H1 (cell line): ENCODE measurements at regions not wholly inside any gene's neighbourhood (a gene's known extent, or its start where the extent isn't known, plus 50 kb on each side); places are given as distances from the start of the nearest gene placed in this dataset.

ENCODE experiments used
- CTCF ChIA-PET: fragments of 300-600 bp; sonication (Branson Sonifier 250); formaldehyde crosslinking; loops from one replicate; lab custom pipeline; 2021; ENCODE audit not compliant: partially characterized antibody; lab: Charles Lee
- POLR2A ChIA-PET: fragments of 300-600 bp; sonication (Branson Sonifier 250); formaldehyde crosslinking; loops from one replicate; lab custom pipeline; 2021; ENCODE audit warnings: inconsistent platforms; ENCODE audit not compliant: partially characterized antibody; lab: Charles Lee
- DNase-seq, 2 experiments: peaks; one replicate each; pipeline versions ENCODE4 v3.0.0 to v3.0.0-alpha.2; 2010 to 2022; ENCODE audit warnings: low spot score in 2 of 2, low read depth in 1 of 2, mixed read lengths in 1 of 2
- FAIRE-seq: peaks from 2 replicates; lab custom pipeline; 2011; peaks lifted over from hg19 to GRCh38; lab: Jason Lieb, UNC
- H2AFZ ChIP-seq: 2 replicates; pipeline ENCODE4 v1.8.1; 2012; ENCODE audit warnings: low read length, inconsistent platforms
- H2AK5ac ChIP-seq: 2 replicates; pipeline ENCODE4 v1.6.1; 2013; ENCODE audit warnings: low read depth, low read length
- H2BK120ac ChIP-seq: replicated peaks from 2 replicates; pipeline ENCODE3; 2013; ENCODE audit warnings: low read depth, low read length, inconsistent platforms
- H2BK12ac ChIP-seq: 2 replicates; pipeline ENCODE4 v1.6.1; 2013; ENCODE audit warnings: low read depth, low read length
- H2BK15ac ChIP-seq: 2 replicates; pipeline ENCODE4 v1.6.1; 2013; ENCODE audit warnings: low read length
- H2BK20ac ChIP-seq: 2 replicates; pipeline ENCODE4 v1.6.1; 2013; ENCODE audit warnings: low read length
- H2BK5ac ChIP-seq: 2 replicates; pipeline ENCODE4 v1.6.1; 2013; ENCODE audit warnings: low read depth, low read length
- H3K14ac ChIP-seq: 2 replicates; pipeline ENCODE4 v1.6.1; 2013; ENCODE audit warnings: inconsistent platforms; ENCODE audit not compliant: insufficient read length
- H3K18ac ChIP-seq: 2 replicates; pipeline ENCODE4 v1.6.1; 2013; ENCODE audit warnings: low read length; ENCODE audit errors: extremely low read depth
- H3K23ac ChIP-seq: 2 replicates; pipeline ENCODE4 v1.6.1; 2013; ENCODE audit warnings: inconsistent platforms; ENCODE audit not compliant: insufficient read length
- H3K23me2 ChIP-seq: 2 replicates; pipeline ENCODE4 v1.6.1; 2013; ENCODE audit warnings: low read depth, low read length
- H3K27ac ChIP-seq: 2 replicates; pipeline ENCODE4 v1.6.1; 2011; ENCODE audit warnings: low read depth, low read length, inconsistent platforms
- H3K27me3 ChIP-seq, 4 experiments: replicated peaks in 1 of 4; 1 replicate in 1 of 4; 2 replicates in 3 of 4; pipeline versions ENCODE4 v1.6.1 to v1.8.1; 2011 to 2013; ENCODE audit warnings: low read length in 3 of 4, mild to moderate bottlenecking in 3 of 4, inconsistent platforms in 2 of 4, mixed read lengths in 2 of 4, moderate library complexity in 1 of 4; ENCODE audit not compliant: control insufficient read depth in 3 of 4, insufficient read depth in 3 of 4; ENCODE audit errors: extremely low read depth in 1 of 4
- H3K36me3 ChIP-seq, 4 experiments: 2 replicates each; pipeline versions ENCODE4 v1.6.1 to v1.8.1; 2011 to 2013; ENCODE audit warnings: mild to moderate bottlenecking in 4 of 4, low read length in 3 of 4, moderate library complexity in 2 of 4, control low read depth in 1 of 4, inconsistent platforms in 1 of 4; ENCODE audit not compliant: insufficient read depth in 4 of 4, control insufficient read depth in 2 of 4
- H3K4ac ChIP-seq: replicated peaks from 2 replicates; pipeline ENCODE3; 2013; ENCODE audit warnings: low read length, low read depth, mixed read lengths, inconsistent platforms; ENCODE audit not compliant: insufficient read length
- H3K4me1 ChIP-seq, 4 experiments: replicated peaks in 1 of 4; 1 replicate in 1 of 4; 2 replicates in 3 of 4; pipeline versions ENCODE4 v1.6.1 to v1.8.1; 2011 to 2013; ENCODE audit warnings: low read length in 3 of 4, inconsistent platforms in 2 of 4, mixed read lengths in 1 of 4; ENCODE audit not compliant: insufficient read depth in 4 of 4, control insufficient read depth in 3 of 4
- H3K4me2 ChIP-seq, 2 experiments: 2 replicates each; pipeline versions ENCODE4 v1.6.1 to v1.8.1; 2011 to 2013; ENCODE audit warnings: low read depth in 2 of 2, low read length in 2 of 2, control low read depth in 1 of 2, inconsistent platforms in 1 of 2, mild to moderate bottlenecking in 1 of 2; ENCODE audit not compliant: insufficient read depth in 1 of 2
- H3K4me3 ChIP-seq, 4 experiments: fragments of 200-600, 300-600 bp in 1 of 4; sonication (generic), shearing (Covaris generic), sonication (Bioruptor Twin) in 1 of 4; 2 replicates each; pipeline versions ENCODE4 v1.5.1 to v1.8.1; 2011 to 2016; ENCODE audit warnings: low read length in 4 of 4, low read depth in 3 of 4, control low read depth in 2 of 4, inconsistent platforms in 2 of 4, mild to moderate bottlenecking in 2 of 4, mixed read lengths in 1 of 4, moderate library complexity in 1 of 4; ENCODE audit not compliant: insufficient read depth in 2 of 4; ENCODE audit errors: extremely low read depth in 1 of 4
- H3K56ac ChIP-seq: replicated peaks from 2 replicates; pipeline ENCODE3; 2013; ENCODE audit warnings: low read depth, mild to moderate bottlenecking, mixed read lengths, low read length, inconsistent platforms; ENCODE audit not compliant: insufficient read length
- H3K79me1 ChIP-seq: 2 replicates; pipeline ENCODE4 v1.6.1; 2013; ENCODE audit warnings: low read depth, low read length, control low read depth
- H3K79me2 ChIP-seq, 2 experiments: 2 replicates each; pipeline versions ENCODE4 v1.6.1 to v1.8.1; 2012 to 2013; ENCODE audit warnings: low read length in 2 of 2, mild to moderate bottlenecking in 2 of 2, inconsistent platforms in 1 of 2; ENCODE audit not compliant: insufficient read depth in 2 of 2, control insufficient read depth in 1 of 2
- H3K9ac ChIP-seq, 4 experiments: replicated peaks in 1 of 4; 1 replicate in 1 of 4; 2 replicates in 3 of 4; pipeline versions ENCODE4 v1.6.1 to v1.8.1; 2011 to 2013; ENCODE audit warnings: low read depth in 3 of 4, low read length in 3 of 4, control low read depth in 2 of 4, mild to moderate bottlenecking in 2 of 4, moderate library complexity in 2 of 4, inconsistent platforms in 1 of 4; ENCODE audit errors: extremely low read depth in 1 of 4
- H3K9me3 ChIP-seq, 2 experiments: 2 replicates each; pipeline versions ENCODE4 v1.6.1 to v1.8.1; 2012 to 2013; ENCODE audit warnings: mild to moderate bottlenecking in 2 of 2, moderate library complexity in 2 of 2, control low read depth in 1 of 2, inconsistent platforms in 1 of 2, low read depth in 1 of 2, low read length in 1 of 2, mixed read lengths in 1 of 2; ENCODE audit not compliant: insufficient read depth in 2 of 2
- H4K20me1 ChIP-seq, 2 experiments: replicated peaks in 1 of 2; 2 replicates each; pipeline versions ENCODE3 to v1.8.1; 2011 to 2013; ENCODE audit warnings: inconsistent platforms in 2 of 2, low read length in 2 of 2, mild to moderate bottlenecking in 1 of 2; ENCODE audit not compliant: insufficient read depth in 2 of 2, control insufficient read depth in 1 of 2
- H4K5ac ChIP-seq: 2 replicates; pipeline ENCODE4 v1.6.1; 2013; ENCODE audit warnings: low read length, low read depth, mixed read lengths, inconsistent platforms; ENCODE audit not compliant: insufficient read length
- H4K8ac ChIP-seq: 2 replicates; pipeline ENCODE4 v1.8.0; 2013; ENCODE audit warnings: mild to moderate bottlenecking, moderate library complexity, low read length, inconsistent platforms; ENCODE audit not compliant: insufficient read depth; ENCODE audit errors: extremely low read depth
- H4K91ac ChIP-seq: replicated peaks from 2 replicates; pipeline ENCODE3; 2013; ENCODE audit warnings: low read length, mixed read lengths, inconsistent platforms; ENCODE audit not compliant: insufficient read length
- BACH1 ChIP-seq: IDR thresholded peaks from 2 replicates; pipeline ENCODE4 v1.6.1; 2012; ENCODE audit warnings: low read length, improper control_type of control experiment
- BRCA1 ChIP-seq: IDR thresholded peaks from 2 replicates; pipeline ENCODE4 v1.6.1; 2012; ENCODE audit warnings: low read depth, low read length, improper control_type of control experiment
- CBX5 ChIP-seq: fragments of 300-800, 300-1000 bp; sonication (generic); IDR thresholded peaks from 2 replicates; pipeline ENCODE4 v1.7.1; 2016; ENCODE audit warnings: antibody characterized with exemption, low read length, low read depth
- CHD2 ChIP-seq: IDR thresholded peaks from 2 replicates; pipeline ENCODE4 v1.6.1; 2012; ENCODE audit warnings: low read length, improper control_type of control experiment
- EP300 ChIP-seq, 2 experiments: IDR thresholded peaks; 1 replicate in 1 of 2; 2 replicates in 1 of 2; pipeline ENCODE4 v1.6.1; 2011 to 2012; ENCODE audit warnings: low read depth in 2 of 2, low read length in 2 of 2, mild to moderate bottlenecking in 2 of 2, borderline replicate concordance in 1 of 2, inconsistent platforms in 1 of 2, moderate library complexity in 1 of 2
- GABPA ChIP-seq: IDR thresholded peaks from 2 replicates; pipeline ENCODE4 v1.6.1; 2011; ENCODE audit warnings: mild to moderate bottlenecking, low read length, moderate library complexity, borderline replicate concordance; ENCODE audit not compliant: insufficient read depth
- HDAC2 ChIP-seq, 2 experiments: fragments of 300-600 bp in 1 of 2; sonication (generic) in 1 of 2; IDR thresholded peaks; 2 replicates each; pipeline ENCODE4 v1.6.1; 2011 to 2012; ENCODE audit warnings: low read depth in 2 of 2, low read length in 2 of 2, mild to moderate bottlenecking in 2 of 2, moderate library complexity in 2 of 2, borderline replicate concordance in 1 of 2, inconsistent platforms in 1 of 2
- NRF1 ChIP-seq: IDR thresholded peaks from 2 replicates; pipeline ENCODE4 v1.6.1; 2011; ENCODE audit warnings: mild to moderate bottlenecking, low read depth, low read length, improper control_type of control experiment
- PHF8 ChIP-seq: fragments of 200-600 bp; sonication (generic); conservative IDR thresholded peaks from 2 replicates; pipeline ENCODE4 v1.7.1; 2012; ENCODE audit warnings: low read depth, mild to moderate bottlenecking, inconsistent platforms, low read length, moderate library complexity
- SP2 ChIP-seq: IDR thresholded peaks from 2 replicates; pipeline ENCODE4 v1.6.1; 2012; ENCODE audit warnings: mild to moderate bottlenecking, low read length, inconsistent platforms
- SRF ChIP-seq: IDR thresholded peaks from 2 replicates; pipeline ENCODE4 v1.6.1; 2011; ENCODE audit warnings: mild to moderate bottlenecking, low read depth, low read length, moderate library complexity
- ZNF274 ChIP-seq: IDR thresholded peaks from 2 replicates; pipeline ENCODE4 v1.7.0; 2012; ENCODE audit warnings: low read length, borderline replicate concordance; ENCODE audit errors: extremely low read depth
- WGBS, 2 experiments: shearing (Covaris generic) in 1 of 2; methylation state at CpG; one replicate each; pipeline versions ENCODE4 v1.1.6 to v1.1.7; 2013 to 2015; ENCODE audit warnings: low lambda C conversion rate in 2 of 2, mixed read lengths in 2 of 2, inconsistent platforms in 1 of 2, low coverage in 1 of 2, missing lambda C conversion rate in 1 of 2; ENCODE audit not compliant: insufficient replicate concordance in 2 of 2, insufficient coverage in 1 of 2, insufficient read length in 1 of 2; ENCODE audit errors: extremely low coverage in 1 of 2, missing lambda C conversion rate in 1 of 2; 5-methylcytosine and 5-hydroxymethylcytosine counted together
- TF ChIP-seq, protein P1 (sequence below): IDR thresholded peaks from 2 replicates; pipeline ENCODE4 v1.6.1; 2012; ENCODE audit warnings: low read length, inconsistent platforms

DNA sequence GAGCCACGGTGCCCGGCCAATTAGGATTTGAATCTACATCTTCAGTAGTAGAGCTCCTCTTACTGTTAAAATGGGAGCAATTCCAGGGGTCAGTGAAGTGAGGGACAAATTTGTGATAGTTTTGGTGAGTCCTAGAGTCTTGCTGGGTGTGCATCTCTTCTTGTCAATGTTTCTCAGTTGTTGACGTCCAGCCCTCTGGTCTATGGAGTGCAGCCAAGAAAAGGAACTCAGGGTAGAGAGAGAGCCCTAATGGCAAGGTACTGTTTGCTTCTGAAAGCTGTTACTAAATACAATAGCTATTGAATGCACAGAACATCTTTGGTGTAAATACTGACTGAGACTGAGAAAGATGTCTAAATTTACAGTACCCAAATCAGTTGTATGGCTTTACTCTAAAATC is 282.5 kb upstream of the SALL1 start:
- ChIA-PET POLR2A (no interaction called here), CTCF (interaction anchor here (0.6 kb wide), 2 partner anchors 149 to 188 kb away, joined by 3 read pairs; no protein-coding TSS in a partner anchor)
- Histone ChIP-seq H2AK5ac (no peak overlapping the region), H3K56ac (no peak overlapping the region), H4K8ac (no peak overlapping the region), H3K4ac (no peak overlapping the region), H3K9me3 (no peaks in the 10 kb centered on the region), H3K36me3 (no peaks in the 10 kb centered on the region), H4K91ac (no peak overlapping the region), H2BK5ac (no peak overlapping the region), H2AFZ (no peak overlapping the region), H3K27me3 (no peaks in the 10 kb centered on the region), H3K14ac (no peak overlapping the region), H3K9ac (no peak overlapping the region), H2BK20ac (no peak overlapping the region), H2BK120ac (no peak overlapping the region), H3K79me2 (no peaks in the 10 kb centered on the region), H4K5ac (no peak overlapping the region), H3K23me2 (no peaks in the 10 kb centered on the region; the same call in 1 of the 2 replicates), H3K4me2 (no peak overlapping the region), H2BK15ac (no peak overlapping the region), H3K79me1 (no peaks in the 10 kb centered on the region), H3K23ac (no peak overlapping the region), H3K4me1 (peaks cover 0 to 4% (median 0%) of the 10 kb centered on the region in 4 experiments; a peak in 2 of 7 replicates), H4K20me1 (no peaks in the 10 kb centered on the region), H2BK12ac (no peak overlapping the region), H3K18ac (no peak overlapping the region), H3K4me3 (no peak overlapping the region), H3K27ac (no peak overlapping the region)
- WGBS, 2 experiments: 80% methylated on average over 3 of the region's 3 CpGs; no CpG with 5 or more reads in 1 of the 2 experiments
- FAIRE-seq (no peak), DNase-seq (no peak)
- TF ChIP-seq SRF (no peak), CHD2 (no peak), EP300 (IDR thresholded peaks at IDR 0.05; ENCODE audit: borderline replicate concordance in 1 of 2, low read depth in 2 of 2, low read length in 2 of 2) (no peak), GABPA (no peak), PHF8 (no peak), ZNF274 (no peak), NRF1 (no peak), BRCA1 (no peak), SP2 (no peak), BACH1 (no peak), CBX5 (no peak), HDAC2 (IDR thresholded peaks at IDR 0.05; ENCODE audit: borderline replicate concordance in 1 of 2, low read depth in 2 of 2, low read length in 2 of 2) (no peak)
- TF ChIP-seq, protein P1, sequence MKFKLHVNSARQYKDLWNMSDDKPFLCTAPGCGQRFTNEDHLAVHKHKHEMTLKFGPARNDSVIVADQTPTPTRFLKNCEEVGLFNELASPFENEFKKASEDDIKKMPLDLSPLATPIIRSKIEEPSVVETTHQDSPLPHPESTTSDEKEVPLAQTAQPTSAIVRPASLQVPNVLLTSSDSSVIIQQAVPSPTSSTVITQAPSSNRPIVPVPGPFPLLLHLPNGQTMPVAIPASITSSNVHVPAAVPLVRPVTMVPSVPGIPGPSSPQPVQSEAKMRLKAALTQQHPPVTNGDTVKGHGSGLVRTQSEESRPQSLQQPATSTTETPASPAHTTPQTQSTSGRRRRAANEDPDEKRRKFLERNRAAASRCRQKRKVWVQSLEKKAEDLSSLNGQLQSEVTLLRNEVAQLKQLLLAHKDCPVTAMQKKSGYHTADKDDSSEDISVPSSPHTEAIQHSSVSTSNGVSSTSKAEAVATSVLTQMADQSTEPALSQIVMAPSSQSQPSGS: no peak
